Endometrium (tissue), 2 donors: ENCODE measurements at regions not wholly inside any gene's neighbourhood (a gene's known extent, or its start where the extent isn't known, plus 50 kb on each side); places are given as distances from the start of the nearest gene placed in this dataset.
A peak's percentile ranks its signal among the peaks of the same experiment; 100 is the strongest.
"Not testable (repeated sequence)": the region's sequence is repeated elsewhere in the genome, so short reads cannot be mapped to it uniquely, and the experiment has no call there.

Source experiments
- FAIRE-seq: peaks from 2 replicates; lab custom pipeline; 2012; peaks lifted over from hg19 to GRCh38; lab: Jason Lieb, UNC
- donor health status: control.
- donor health status: control.

- not testable (repeated sequence) for FAIRE-seq
Observed at GRCh38 chr3:56924700-56925099, 123.0 kb upstream of the ARHGEF3 start.

GRCh38 chr3:56923526-56924224 is 121.9 kb upstream of the ARHGEF3 start:
- no peak for FAIRE-seq

GRCh38 chr3:56921573-56922453 is 120.1 kb upstream of the ARHGEF3 start:
- peak; percentile 15 for FAIRE-seq

- no peak for FAIRE-seq
Observed at GRCh38 chr3:56919797-56920195, 118.0 kb upstream of the ARHGEF3 start.

- FAIRE-seq, result no peak
Observed at GRCh38 chr3:56919137-56919796, 117.5 kb upstream of the ARHGEF3 start.

- FAIRE-seq, result no peak
Observed at GRCh38 chr3:56918111-56918568, 116.4 kb upstream of the ARHGEF3 start.

GRCh38 chr3:56917361-56918110 is 115.8 kb upstream of the ARHGEF3 start:
- FAIRE-seq, result no peak

GRCh38 chr3:56916716-56917360 is 115.1 kb upstream of the ARHGEF3 start:
- FAIRE-seq, result no peak

- FAIRE-seq, result no peak
Observed at GRCh38 chr3:56915966-56916586, 114.3 kb upstream of the ARHGEF3 start.

GRCh38 chr3:56914646-56915045 is 112.9 kb upstream of the ARHGEF3 start:
- no peak for FAIRE-seq

- no peak for FAIRE-seq
Observed at GRCh38 chr3:56911363-56911762, 109.6 kb upstream of the ARHGEF3 start.

- no peak for FAIRE-seq
Observed at GRCh38 chr3:56909349-56909748, 107.6 kb upstream of the ARHGEF3 start.

- no peak for FAIRE-seq
Observed at GRCh38 chr3:56908004-56908403, 106.3 kb upstream of the ARHGEF3 start.

GRCh38 chr3:56904552-56905215 is 102.9 kb upstream of the ARHGEF3 start:
- FAIRE-seq, result no peak

GRCh38 chr3:56903231-56903782 is 101.6 kb upstream of the ARHGEF3 start:
- no peak for FAIRE-seq

- FAIRE-seq, result no peak
Observed at GRCh38 chr3:56902468-56903160, 100.9 kb upstream of the ARHGEF3 start.

- FAIRE-seq, result no peak
Observed at GRCh38 chr3:56900801-56901200, 99.1 kb upstream of the ARHGEF3 start.

GRCh38 chr3:56899851-56900250 is 98.1 kb upstream of the ARHGEF3 start:
- no peak for FAIRE-seq

GRCh38 chr3:56899078-56899477 is 97.3 kb upstream of the ARHGEF3 start:
- FAIRE-seq, result no peak

GRCh38 chr3:56896357-56896756 is 94.6 kb upstream of the ARHGEF3 start:
- FAIRE-seq, result no peak
